Body of pancreas (tissue), 4 donors: ENCODE measurements at regions not wholly inside any gene's neighbourhood (a gene's known extent, or its start where the extent isn't known, plus 50 kb on each side); places are given as distances from the start of the nearest gene placed in this dataset.

Experiments used
- ATAC-seq: fragments of 150-250 bp; one replicate; pipeline ENCODE4 v1.9.1; 2016
- DNase-seq, 4 donors: peaks; one replicate each; pipeline ENCODE4 v3.0.0-alpha.2; 2019
- H3K27ac ChIP-seq, 4 donors: fragments of 200-600 bp; sonication (generic); 1 replicate in 3 of 4; 2 replicates in 1 of 4; pipeline versions ENCODE4 v1.5.1 to v1.6.1; 2016 to 2019; ENCODE audit warnings: mild to moderate bottlenecking in 1 of 4, mixed read lengths in 1 of 4, moderate library complexity in 1 of 4
- H3K27me3 ChIP-seq, 2 donors: fragments of 200-600 bp; sonication (generic); one replicate each; pipeline ENCODE4 v1.6.0; 2016; ENCODE audit warnings: mild to moderate bottlenecking in 1 of 2
- H3K36me3 ChIP-seq, 2 donors: fragments of 200-600 bp; sonication (generic); replicated peaks in 1 of 2; 2 replicates each; pipeline ENCODE4 v1.5.1; 2016; ENCODE audit warnings: low read depth in 2 of 2; ENCODE audit not compliant: insufficient read depth in 1 of 2
- H3K4me1 ChIP-seq: fragments of 200-600 bp; sonication (generic); one replicate; pipeline ENCODE4 v1.6.0; 2016
- H3K4me3 ChIP-seq, 2 donors: fragments of 200-600 bp; sonication (generic); 1 replicate in 1 of 2; 2 replicates in 1 of 2; pipeline ENCODE4 v1.5.1; 2016 to 2019
- H3K9me3 ChIP-seq, 3 donors: fragments of 200-600 bp; sonication (generic); 1 replicate in 2 of 3; 2 replicates in 1 of 3; pipeline ENCODE4 v1.5.1; 2016
- POLR2A ChIP-seq, 3 donors: fragments of 450-650 bp; IDR thresholded peaks; one replicate each; pipeline ENCODE4 v1.6.1; 2016; ENCODE audit warnings: antibody characterized with exemption in 3 of 3, mild to moderate bottlenecking in 2 of 3
- WGBS, 2 donors: methylation state at CpG; one replicate each; pipeline ENCODE4 v1.1.5; 2017; 5-methylcytosine and 5-hydroxymethylcytosine counted together
- intact Hi-C: fragments of 100-400 bp; cut with DNase I; formaldehyde crosslinking; loops from one replicate; pipeline ENCODE4 v1.15.1; 2023
- TF ChIP-seq, protein P1 (sequence below), 7 experiments: fragments of 450-650 bp in 4 of 7; fragments of 200-600 bp in 3 of 7; sonication (generic) in 3 of 7; IDR thresholded peaks; one replicate each; pipeline ENCODE4 v1.5.1; 2016 to 2019; ENCODE audit warnings: antibody characterized with exemption in 7 of 7

DNA sequence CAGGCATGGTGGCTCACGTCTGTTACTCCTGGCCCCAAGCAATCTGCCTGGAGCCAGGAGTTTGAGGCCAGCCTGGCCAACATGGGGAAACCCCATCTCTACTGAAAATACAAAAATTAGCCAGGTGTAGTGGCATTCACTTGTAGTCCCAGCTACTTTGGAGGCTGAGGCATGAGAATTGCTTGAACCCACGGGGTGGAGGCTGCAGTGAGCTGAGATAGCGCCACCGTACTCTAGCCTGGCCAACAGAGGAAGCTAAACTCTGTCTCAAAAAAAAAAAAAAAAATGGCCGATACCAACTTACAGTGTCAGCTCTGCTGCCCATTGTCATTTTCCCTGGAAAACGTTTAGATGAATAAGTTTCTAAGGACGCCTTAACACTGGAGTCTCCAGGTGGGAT is 489.9 kb downstream of the TFAP2A start:
- TF ChIP-seq, protein P1, sequence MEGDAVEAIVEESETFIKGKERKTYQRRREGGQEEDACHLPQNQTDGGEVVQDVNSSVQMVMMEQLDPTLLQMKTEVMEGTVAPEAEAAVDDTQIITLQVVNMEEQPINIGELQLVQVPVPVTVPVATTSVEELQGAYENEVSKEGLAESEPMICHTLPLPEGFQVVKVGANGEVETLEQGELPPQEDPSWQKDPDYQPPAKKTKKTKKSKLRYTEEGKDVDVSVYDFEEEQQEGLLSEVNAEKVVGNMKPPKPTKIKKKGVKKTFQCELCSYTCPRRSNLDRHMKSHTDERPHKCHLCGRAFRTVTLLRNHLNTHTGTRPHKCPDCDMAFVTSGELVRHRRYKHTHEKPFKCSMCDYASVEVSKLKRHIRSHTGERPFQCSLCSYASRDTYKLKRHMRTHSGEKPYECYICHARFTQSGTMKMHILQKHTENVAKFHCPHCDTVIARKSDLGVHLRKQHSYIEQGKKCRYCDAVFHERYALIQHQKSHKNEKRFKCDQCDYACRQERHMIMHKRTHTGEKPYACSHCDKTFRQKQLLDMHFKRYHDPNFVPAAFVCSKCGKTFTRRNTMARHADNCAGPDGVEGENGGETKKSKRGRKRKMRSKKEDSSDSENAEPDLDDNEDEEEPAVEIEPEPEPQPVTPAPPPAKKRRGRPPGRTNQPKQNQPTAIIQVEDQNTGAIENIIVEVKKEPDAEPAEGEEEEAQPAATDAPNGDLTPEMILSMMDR (IDR thresholded peaks at IDR 0.05) = no peak
- no peak for TF ChIP-seq POLR2A (IDR thresholded peaks at IDR 0.05)
- 73 to 78% methylated on average over 7 of the region's 7 CpGs for WGBS, 2 donors
- intact Hi-C loops = no loop called here
- no peak for ATAC-seq
- Histone ChIP-seq H3K4me1 (no peaks in the 10 kb centered on the region), H3K9me3 (no peaks in the 10 kb centered on the region), H3K36me3 (no peaks in the 10 kb centered on the region), H3K4me3 (no peak overlapping the region), H3K27me3 (no peaks in the 10 kb centered on the region), H3K27ac (no peak overlapping the region)
- no peak for DNase-seq

DNA sequence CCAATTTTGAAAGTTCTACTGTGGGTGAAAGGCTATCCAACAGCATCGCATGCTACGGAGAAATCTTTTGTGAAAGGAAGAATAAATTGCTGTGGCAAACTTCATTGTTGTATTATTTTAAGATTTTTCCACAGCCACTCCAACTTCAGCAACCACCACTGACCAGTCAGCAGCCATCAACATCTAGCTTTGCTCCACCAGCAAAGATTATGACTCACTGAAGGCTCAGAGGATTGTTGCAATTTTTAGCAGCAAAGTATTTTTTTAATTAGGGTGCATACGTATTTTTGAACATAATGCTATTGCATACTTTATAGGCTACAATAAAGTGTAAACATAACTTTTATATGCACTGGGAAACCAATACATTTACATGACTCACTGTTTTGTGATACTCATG is 493.5 kb downstream of the TFAP2A start:
- Histone ChIP-seq H3K27ac (no peak overlapping the region), H3K36me3 (no peaks in the 10 kb centered on the region), H3K4me1 (no peaks in the 10 kb centered on the region), H3K9me3 (no peaks in the 10 kb centered on the region), H3K4me3 (no peak overlapping the region), H3K27me3 (no peaks in the 10 kb centered on the region)
- no peak for ATAC-seq
- no peak for DNase-seq
- TF ChIP-seq, protein P1 (IDR thresholded peaks at IDR 0.05) = no peak
- no peak for TF ChIP-seq POLR2A (IDR thresholded peaks at IDR 0.05)
- WGBS, 2 donors = 79 to 86% methylated on average over 3 of the region's 3 CpGs
- intact Hi-C loops = no loop called here

DNA sequence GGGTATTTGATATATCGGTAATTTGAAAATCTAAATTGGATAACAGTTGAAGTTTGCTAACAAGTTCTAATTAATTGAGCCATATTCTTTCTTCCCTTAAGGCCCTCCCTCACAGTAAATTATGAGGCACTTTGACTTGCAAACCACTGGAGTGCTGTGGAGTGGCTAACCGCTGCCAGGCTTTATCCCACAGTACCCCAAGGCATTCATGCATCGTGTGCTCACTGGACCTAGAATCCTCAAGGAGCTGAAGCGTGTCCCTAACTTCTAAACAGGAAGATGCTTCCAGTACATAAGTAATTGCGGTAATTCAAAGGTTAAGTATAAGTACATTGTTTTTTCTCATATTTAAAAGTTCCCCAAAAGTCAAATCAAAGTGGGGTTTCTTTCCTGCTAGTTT is 499.9 kb downstream of the TFAP2A start:
- Histone ChIP-seq H3K27me3 (no peaks in the 10 kb centered on the region), H3K9me3 (no peaks in the 10 kb centered on the region), H3K36me3 (no peaks in the 10 kb centered on the region), H3K27ac (no peak overlapping the region), H3K4me3 (no peak overlapping the region), H3K4me1 (no peaks in the 10 kb centered on the region)
- ATAC-seq = no peak
- no peak for DNase-seq
- no peak for TF ChIP-seq POLR2A (IDR thresholded peaks at IDR 0.05)
- TF ChIP-seq, protein P1 (IDR thresholded peaks at IDR 0.05) = no peak
- 82 to 90% methylated on average over 5 of the region's 5 CpGs for WGBS, 2 donors
- intact Hi-C loops = no loop called here

DNA sequence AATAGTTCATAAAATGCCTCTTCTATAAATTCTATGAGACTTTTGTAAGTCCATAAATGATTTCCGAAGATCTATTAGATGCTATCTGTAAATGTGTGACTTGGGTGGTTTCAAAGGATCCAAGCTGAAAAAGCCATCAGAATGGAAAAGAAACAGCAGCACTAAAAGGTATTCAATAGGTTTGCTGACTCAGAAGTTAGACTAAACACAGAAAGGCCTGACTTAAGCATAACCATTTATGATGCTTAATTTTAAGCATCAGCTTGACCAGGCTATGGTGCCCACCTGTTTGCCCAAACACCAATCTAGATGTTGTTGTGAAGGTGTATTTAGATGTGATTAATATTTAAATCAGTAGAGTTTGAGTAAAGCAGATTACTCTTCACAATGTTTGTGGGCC is 513.5 kb downstream of the TFAP2A start:
- Histone ChIP-seq H3K4me3 (no peak overlapping the region), H3K9me3 (no peaks in the 10 kb centered on the region), H3K4me1 (no peaks in the 10 kb centered on the region), H3K27ac (no peak overlapping the region), H3K36me3 (no peaks in the 10 kb centered on the region), H3K27me3 (no peaks in the 10 kb centered on the region)
- no peak for DNase-seq
- intact Hi-C loops = no loop called here
- ATAC-seq = no peak
- no peak for TF ChIP-seq POLR2A (IDR thresholded peaks at IDR 0.05)
- TF ChIP-seq, protein P1 (IDR thresholded peaks at IDR 0.05) = no peak
- 58 to 80% methylated on average over 1 of the region's 1 CpG for WGBS, 2 donors

DNA sequence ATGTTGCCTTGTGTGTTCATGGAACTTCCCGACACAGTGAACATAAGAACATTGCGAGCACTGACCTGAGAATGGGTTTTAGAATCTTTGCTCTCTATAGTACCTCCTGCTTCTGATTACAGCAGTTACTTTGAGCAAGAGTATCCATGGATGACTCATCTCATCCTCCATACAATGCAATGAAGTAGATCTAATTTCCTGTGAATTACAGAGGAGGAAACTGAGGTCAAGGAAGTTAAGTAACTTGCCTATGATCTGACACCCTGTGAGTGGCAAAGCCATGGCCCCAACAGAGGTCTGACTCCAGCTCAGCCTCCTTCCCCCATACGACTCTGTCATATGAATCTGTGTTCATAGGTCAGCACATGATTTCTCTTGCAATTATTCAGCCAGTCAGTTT is 518.1 kb downstream of the TFAP2A start:
- H3K9me3 ChIP-seq = no peaks in the 10 kb centered on the region
- no peak overlapping the region for H3K4me3 ChIP-seq
- no peak overlapping the region for H3K27ac ChIP-seq
- intact Hi-C loops = no loop called here
- H3K4me1 ChIP-seq = no peaks in the 10 kb centered on the region
- H3K36me3 ChIP-seq = no peaks in the 10 kb centered on the region
- DNase-seq (no peak), ATAC-seq (no peak)
- TF ChIP-seq, protein P1 (IDR thresholded peaks at IDR 0.05) = no peak
- no peak for TF ChIP-seq POLR2A (IDR thresholded peaks at IDR 0.05)
- 67 to 77% methylated on average over 3 of the region's 3 CpGs for WGBS, 2 donors
- H3K27me3 ChIP-seq = no peaks in the 10 kb centered on the region
